HK-2 (cell line): ENCODE measurements at regions not wholly inside any gene's neighbourhood (a gene's known extent, or its start where the extent isn't known, plus 50 kb on each side); places are given as distances from the start of the nearest gene placed in this dataset.

ENCODE experiments used
- DNase-seq: peaks from one replicate; pipeline ENCODE4 v3.0.0-alpha.2; 2018; ENCODE audit not compliant: unreplicated experiment

GRCh38 chr6:125491860-125492618, 190.3 kb upstream of the HDDC2 start:
- no peak for DNase-seq

DNA sequence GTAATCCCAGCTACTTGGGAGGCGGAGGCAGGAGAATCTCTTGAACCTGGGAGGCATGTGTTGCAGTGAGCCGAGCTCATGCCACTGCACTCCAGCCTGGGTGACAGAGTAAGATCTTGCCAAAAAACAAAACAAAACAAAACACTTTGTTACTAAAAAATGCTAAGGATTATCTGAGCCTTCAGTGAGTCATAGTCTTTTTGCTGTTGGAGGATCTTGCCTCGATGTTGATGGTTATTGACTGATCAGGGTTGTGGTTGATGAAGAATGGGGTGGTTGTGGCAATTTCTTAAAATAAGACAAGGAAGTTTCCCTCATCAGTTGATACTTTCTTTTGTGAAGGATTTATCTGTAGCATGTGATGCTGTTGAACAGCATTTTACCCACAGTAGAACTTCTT, 196.8 kb upstream of the HDDC2 start:
- DNase-seq, result no peak

DNA sequence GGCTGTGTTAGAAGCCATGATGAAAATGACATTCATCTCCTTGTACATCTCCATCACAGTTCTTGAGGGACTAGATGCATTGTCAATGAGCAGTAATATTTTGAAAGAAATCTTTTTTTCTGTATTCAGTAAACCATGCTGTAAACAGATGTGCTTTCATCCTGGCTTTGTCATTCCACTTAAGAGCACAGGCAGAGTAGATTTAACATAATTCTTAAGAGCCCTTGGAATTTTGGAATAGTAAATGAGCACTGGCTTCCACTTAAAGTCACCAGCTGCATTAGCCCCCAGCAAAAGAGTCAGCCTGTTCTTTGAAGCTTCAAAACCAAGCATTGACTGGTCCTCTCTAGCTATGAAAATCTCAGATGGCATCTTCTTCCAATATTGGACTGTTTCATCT, 197.8 kb upstream of the HDDC2 start:
- DNase-seq, result no peak

DNA sequence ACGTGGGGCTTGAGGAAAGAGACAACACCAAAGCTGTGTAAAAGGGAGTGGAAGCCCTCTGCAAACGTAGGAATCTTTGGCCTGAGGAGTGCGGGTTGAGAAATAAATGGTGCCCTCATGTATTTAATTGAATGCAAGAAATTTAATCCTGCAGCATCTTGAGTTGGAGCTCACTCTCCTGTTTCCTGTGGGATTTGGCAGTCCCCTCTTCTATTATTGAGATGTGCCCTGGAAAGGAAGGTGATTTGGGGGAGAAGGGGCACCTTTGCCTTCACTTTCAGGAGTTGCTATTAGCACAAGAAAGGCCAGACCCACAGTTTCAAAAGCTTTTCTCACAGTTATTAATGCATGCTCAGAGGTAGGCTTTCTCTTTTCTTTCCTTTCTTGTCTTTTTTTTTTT, 201.4 kb upstream of the HDDC2 start:
- no peak for DNase-seq

- DNase-seq, result no peak
Measured at GRCh38 chr6:125507987-125508655, 206.4 kb upstream of the HDDC2 start.

DNA sequence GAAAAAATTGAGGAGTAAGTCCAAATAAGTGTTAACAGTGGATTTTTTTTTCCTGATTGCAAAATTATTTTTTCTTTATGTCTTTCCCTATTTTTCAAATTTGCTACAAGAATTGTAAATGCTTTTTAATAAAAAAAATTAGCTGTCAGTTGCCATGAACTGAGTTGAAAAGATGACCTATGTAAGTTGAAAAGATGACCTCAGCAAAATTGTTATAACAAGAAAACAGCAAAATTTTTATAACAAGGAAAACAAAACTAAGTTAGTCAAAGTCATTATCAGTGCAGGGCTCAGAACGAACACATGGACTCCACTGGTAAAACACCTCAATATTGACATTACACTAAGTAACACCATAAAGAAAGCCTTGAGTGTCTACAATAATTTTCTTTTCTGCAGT, 207.0 kb upstream of the HDDC2 start:
- no peak for DNase-seq

GRCh38 chr6:125509477-125509876, 207.7 kb upstream of the HDDC2 start:
- no peak for DNase-seq

DNA sequence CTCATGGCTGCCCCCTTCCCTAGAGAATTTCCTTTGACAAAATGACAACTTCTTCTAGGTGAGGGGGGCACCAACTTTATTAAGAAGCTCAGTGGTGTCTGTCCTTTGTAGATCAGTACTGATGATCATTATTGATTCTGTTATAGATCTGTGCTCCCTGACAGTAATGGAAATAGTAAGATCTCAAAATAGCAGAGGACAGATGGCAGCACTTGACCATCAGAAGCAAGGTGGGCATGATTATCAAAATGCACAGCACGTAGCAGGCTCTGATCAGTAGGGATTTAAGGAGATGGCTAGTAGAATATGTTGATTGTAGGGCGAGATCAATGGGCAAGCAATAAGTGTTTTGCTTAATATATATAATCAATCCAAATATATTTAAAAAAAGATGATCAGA, 208.6 kb upstream of the HDDC2 start:
- DNase-seq, result no peak

- DNase-seq, result no peak
Measured at GRCh38 chr6:125511809-125512396, 210.1 kb upstream of the HDDC2 start.

- DNase-seq, result no peak
Measured at GRCh38 chr6:125512621-125513020, 210.9 kb upstream of the HDDC2 start.

GRCh38 chr6:125513978-125514377, 212.2 kb upstream of the HDDC2 start:
- DNase-seq, result no peak

- no peak for DNase-seq
Measured at GRCh38 chr6:125516644-125517043, 214.9 kb upstream of the HDDC2 start.

- no peak for DNase-seq
Measured at GRCh38 chr6:125519367-125519766, 217.6 kb upstream of the HDDC2 start.

DNA sequence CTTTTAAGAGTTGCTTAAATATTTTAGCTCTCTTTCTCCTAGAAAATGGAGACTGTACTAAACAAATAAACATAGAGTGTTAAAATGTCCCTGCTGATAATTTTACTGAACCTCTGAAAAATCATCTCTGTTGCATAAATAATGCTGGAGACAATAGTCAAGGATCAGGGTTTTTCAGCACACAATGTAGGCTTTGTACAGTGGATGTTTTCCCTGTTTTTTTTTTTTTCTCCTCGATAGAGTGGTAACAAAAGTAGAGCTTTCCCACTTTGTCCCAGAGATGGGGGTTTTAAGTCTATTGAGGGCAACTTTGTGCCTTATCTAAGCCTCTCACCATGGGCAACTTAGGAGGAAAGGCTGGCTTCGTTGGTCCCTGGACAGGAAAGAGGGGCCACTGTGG, 222.6 kb upstream of the HDDC2 start:
- DNase-seq, result no peak

GRCh38 chr6:125526007-125526720, 223.3 kb upstream of the HEY2 start:
- no peak for DNase-seq

DNA sequence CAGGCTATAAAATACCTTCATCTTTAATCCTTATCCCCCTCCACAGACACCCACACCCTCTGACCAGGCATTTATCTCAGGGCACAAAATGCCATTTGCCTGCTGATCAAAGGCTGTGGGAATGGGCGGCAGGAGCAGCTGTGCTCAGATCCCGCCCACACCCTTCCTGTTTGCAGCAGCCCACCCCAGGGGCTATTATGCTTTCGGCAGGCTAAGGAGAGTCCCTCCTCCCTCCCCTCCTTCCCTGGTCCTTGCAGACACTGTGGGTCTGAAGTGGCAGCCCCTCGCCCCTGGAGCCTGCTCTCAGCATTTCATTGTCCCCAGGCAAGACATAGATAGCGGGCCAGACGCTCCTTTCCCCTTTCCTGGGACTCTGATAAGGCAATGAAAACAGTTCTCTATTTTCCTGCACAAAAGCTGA, 220.8 kb upstream of the HEY2 start:
- DNase-seq, result no peak

DNA sequence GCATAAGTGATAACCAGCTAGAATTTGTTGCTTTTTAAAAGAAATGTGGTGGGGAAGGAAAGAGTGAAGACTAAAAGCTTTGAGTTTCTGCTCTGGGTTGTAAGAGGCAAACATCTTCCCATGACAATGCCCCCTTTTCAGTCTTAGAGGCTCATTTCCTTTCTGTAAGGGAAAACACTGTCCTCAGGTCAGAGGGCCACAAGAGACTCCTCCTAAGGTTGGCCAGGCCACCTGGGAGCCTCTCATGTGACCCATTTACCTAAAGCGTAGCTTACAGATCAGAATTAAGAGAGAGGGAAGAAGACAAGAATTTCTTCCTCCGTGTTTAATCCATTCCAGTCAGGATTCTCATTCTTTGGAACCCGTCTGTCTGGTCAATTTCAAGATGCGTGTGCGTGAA, 220.4 kb upstream of the HEY2 start:
- no peak for DNase-seq

DNA sequence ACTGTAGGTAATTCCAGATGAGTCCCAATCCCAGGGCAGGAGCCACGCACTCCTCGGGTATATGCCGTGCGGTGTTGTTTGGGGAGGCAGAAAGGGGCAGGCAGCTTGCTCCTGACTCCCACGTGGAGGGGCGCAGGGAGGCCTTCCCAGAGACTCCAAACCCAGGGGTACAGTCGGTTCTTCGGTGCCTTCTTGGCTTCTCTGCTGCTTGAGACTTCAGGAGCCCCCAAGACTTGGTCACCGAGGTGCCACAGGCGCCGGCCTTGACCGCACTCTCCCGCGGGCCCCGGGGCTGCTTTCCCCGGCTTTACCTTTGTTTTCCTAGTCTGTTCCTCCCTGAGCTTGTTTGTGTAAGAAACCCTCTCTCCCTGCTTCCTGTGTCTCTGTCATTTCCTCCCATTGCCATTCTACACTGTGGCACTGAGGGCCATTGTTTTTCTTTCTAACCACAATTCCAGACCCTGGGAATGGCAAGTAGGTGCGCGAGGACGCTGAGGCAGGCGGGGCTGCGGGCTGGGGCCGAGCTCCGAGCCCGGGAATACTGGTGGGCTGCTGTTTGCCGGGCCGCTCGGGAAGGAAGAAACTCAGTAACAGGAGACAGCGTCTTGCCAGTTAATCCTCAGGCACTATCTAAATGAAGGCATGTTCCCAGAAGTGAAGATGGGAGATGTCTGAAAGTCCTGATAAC, 215.6 kb upstream of the HEY2 start:
- no peak for DNase-seq

- DNase-seq, result no peak
Measured at GRCh38 chr6:125534430-125535263, 214.8 kb upstream of the HEY2 start.

GRCh38 chr6:125537090-125537489, 212.3 kb upstream of the HEY2 start:
- no peak for DNase-seq

DNA sequence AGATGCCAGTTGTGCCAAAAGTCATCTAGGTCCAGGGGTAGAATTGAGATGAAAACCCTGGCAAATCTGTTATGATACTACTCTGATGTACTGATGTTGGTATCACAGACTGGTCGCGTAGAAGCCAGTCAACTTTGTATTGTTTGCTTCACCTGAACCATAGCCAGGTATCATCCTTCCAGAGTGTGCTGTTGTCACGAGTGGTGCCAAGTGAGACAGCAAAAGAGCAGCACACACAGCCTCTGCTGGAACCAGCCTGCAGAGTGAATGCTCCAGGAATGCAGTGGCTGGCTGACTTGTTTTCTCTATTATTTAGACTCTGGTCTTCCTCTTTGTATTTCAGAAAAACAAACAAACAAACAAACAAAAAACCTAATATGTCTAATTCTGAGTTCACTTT, 209.5 kb upstream of the HEY2 start:
- DNase-seq, result no peak
